ENCODE measurements at regions not wholly inside any gene's neighbourhood (a gene's known extent, or its start where the extent isn't known, plus 50 kb on each side); places are given as distances from the start of the nearest gene placed in this dataset.
A peak's percentile ranks its signal among the peaks of the same experiment; 100 is the strongest.

- DNase-seq (ENCODE audit: low read depth, low spot score) (no peak), ATAC-seq (no peak)
- in situ Hi-C loops (cut with HindIII; ENCODE audit: low pct_unique_long_range_greater_than_20kb, low sequenced_read_pairs) (no loop called here), intact Hi-C loops (cut with micrococcal nuclease; ENCODE audit: unreplicated experiment) (no loop called here)
- Histone ChIP-seq H3K4me3 (ENCODE audit: low read depth in 2 of 2, low read length in 2 of 2) (no peak overlapping the region), H3K4me1 (ENCODE audit: control insufficient read depth, insufficient read depth, low read length) (no peaks in the 10 kb centered on the region; the same call in 1 of the 2 replicates), H3K27ac (ENCODE audit: low read length) (no peak overlapping the region), H3K27me3 (ENCODE audit: control insufficient read depth, insufficient read depth, low read length) (no peaks in the 10 kb centered on the region), H3K9me3 (ENCODE audit: control insufficient read depth, insufficient read depth, low read depth, low read length) (no peaks in the 10 kb centered on the region), H3K36me3 (ENCODE audit: control insufficient read depth, insufficient read depth, low read length) (no peaks in the 10 kb centered on the region)
- POLR2A ChIA-PET = no interaction called here
- BruUV-seq (replicated peaks) = no TSS peak
- CTCF ChIA-PET = no interaction called here
- TF ChIP-seq REST (IDR thresholded peaks at IDR 0.05; ENCODE audit: insufficient read depth in 1 of 2, low read depth in 2 of 2, low read length in 1 of 2) (no peak), SIN3A (IDR thresholded peaks at IDR 0.05; ENCODE audit: borderline replicate concordance, insufficient read depth, low read depth, low read length) (no peak), POLR2AphosphoS5 (IDR thresholded peaks at IDR 0.05; ENCODE audit: low read depth, low read length) (no peak), TCF7L2 (IDR thresholded peaks at IDR 0.05; ENCODE audit: low read depth, low read length) (no peak), CTCF (IDR thresholded peaks at IDR 0.05) (no peak)
These were observed 144.2 kb downstream of the IRF8 start for GRCh38 chr16:86042996-86043725.

- BruUV-seq (replicated peaks) = no TSS peak
- ChIA-PET POLR2A (no interaction called here), CTCF (no interaction called here)
- Histone ChIP-seq H3K9me3 (ENCODE audit: control insufficient read depth, insufficient read depth, low read depth, low read length) (no peaks in the 10 kb centered on the region), H3K4me3 (ENCODE audit: low read depth in 2 of 2, low read length in 2 of 2) (no peak overlapping the region), H3K36me3 (ENCODE audit: control insufficient read depth, insufficient read depth, low read length) (no peaks in the 10 kb centered on the region), H3K4me1 (ENCODE audit: control insufficient read depth, insufficient read depth, low read length) (no peaks in the 10 kb centered on the region), H3K27ac (ENCODE audit: low read length) (no peak overlapping the region), H3K27me3 (ENCODE audit: control insufficient read depth, insufficient read depth, low read length) (no peaks in the 10 kb centered on the region)
- intact Hi-C loops (cut with micrococcal nuclease; ENCODE audit: unreplicated experiment) = no loop called here
- in situ Hi-C loops (cut with HindIII; ENCODE audit: low pct_unique_long_range_greater_than_20kb, low sequenced_read_pairs) = no loop called here
- peak; percentile 67; the same call in 1 of the 2 replicates for ATAC-seq
- DNase-seq (ENCODE audit: low read depth, low spot score) = peak; percentile 8
- no peak for TF ChIP-seq POLR2AphosphoS5 (IDR thresholded peaks at IDR 0.05; ENCODE audit: low read depth, low read length)
- TF ChIP-seq REST (IDR thresholded peaks at IDR 0.05; ENCODE audit: insufficient read depth in 1 of 2, low read depth in 2 of 2, low read length in 1 of 2) = no peak
- TF ChIP-seq CTCF (IDR thresholded peaks at IDR 0.05) = peak; percentile 68; the same call in 1 of the 2 replicates
These were observed 145.3 kb downstream of the IRF8 start for GRCh38 chr16:86044241-86044671.

All from Panc1 (cell line).